Neural cell (in vitro differentiated cells): ENCODE measurements at regions not wholly inside any gene's neighbourhood (a gene's known extent, or its start where the extent isn't known, plus 50 kb on each side); places are given as distances from the start of the nearest gene placed in this dataset.

Experiments
- CTCF ChIP-seq: fragments of 450-650 bp; IDR thresholded peaks from 2 replicates; pipeline ENCODE4 v1.5.1; 2014; ENCODE audit warnings: antibody characterized with exemption, mild to moderate bottlenecking, moderate library complexity; ENCODE audit not compliant: poor library complexity, severe bottlenecking
- POLR2AphosphoS5 ChIP-seq: IDR thresholded peaks from 2 replicates; pipeline ENCODE4 v1.6.1; 2012
- RAD21 ChIP-seq: fragments of 450-650 bp; conservative IDR thresholded peaks from 2 replicates; pipeline ENCODE4 v1.6.1; 2014; ENCODE audit warnings: antibody characterized with exemption, mild to moderate bottlenecking, moderate library complexity
- TAF1 ChIP-seq: IDR thresholded peaks from 2 replicates; pipeline ENCODE4 v1.6.1; 2012; ENCODE audit warnings: low read depth
- TF ChIP-seq, protein P1 (sequence below): IDR thresholded peaks from 2 replicates; pipeline ENCODE4 v1.6.1; 2012; ENCODE audit warnings: borderline replicate concordance

- TF ChIP-seq, protein P1, sequence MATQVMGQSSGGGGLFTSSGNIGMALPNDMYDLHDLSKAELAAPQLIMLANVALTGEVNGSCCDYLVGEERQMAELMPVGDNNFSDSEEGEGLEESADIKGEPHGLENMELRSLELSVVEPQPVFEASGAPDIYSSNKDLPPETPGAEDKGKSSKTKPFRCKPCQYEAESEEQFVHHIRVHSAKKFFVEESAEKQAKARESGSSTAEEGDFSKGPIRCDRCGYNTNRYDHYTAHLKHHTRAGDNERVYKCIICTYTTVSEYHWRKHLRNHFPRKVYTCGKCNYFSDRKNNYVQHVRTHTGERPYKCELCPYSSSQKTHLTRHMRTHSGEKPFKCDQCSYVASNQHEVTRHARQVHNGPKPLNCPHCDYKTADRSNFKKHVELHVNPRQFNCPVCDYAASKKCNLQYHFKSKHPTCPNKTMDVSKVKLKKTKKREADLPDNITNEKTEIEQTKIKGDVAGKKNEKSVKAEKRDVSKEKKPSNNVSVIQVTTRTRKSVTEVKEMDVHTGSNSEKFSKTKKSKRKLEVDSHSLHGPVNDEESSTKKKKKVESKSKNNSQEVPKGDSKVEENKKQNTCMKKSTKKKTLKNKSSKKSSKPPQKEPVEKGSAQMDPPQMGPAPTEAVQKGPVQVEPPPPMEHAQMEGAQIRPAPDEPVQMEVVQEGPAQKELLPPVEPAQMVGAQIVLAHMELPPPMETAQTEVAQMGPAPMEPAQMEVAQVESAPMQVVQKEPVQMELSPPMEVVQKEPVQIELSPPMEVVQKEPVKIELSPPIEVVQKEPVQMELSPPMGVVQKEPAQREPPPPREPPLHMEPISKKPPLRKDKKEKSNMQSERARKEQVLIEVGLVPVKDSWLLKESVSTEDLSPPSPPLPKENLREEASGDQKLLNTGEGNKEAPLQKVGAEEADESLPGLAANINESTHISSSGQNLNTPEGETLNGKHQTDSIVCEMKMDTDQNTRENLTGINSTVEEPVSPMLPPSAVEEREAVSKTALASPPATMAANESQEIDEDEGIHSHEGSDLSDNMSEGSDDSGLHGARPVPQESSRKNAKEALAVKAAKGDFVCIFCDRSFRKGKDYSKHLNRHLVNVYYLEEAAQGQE: no peak
- TF ChIP-seq CTCF (no peak), POLR2AphosphoS5 (no peak), TAF1 (no peak), RAD21 (no peak)
Measured at GRCh38 chr15:46703871-46704637, 1013.3 kb upstream of the SEMA6D start.
